ENCODE measurements at regions not wholly inside any gene's neighbourhood (a gene's known extent, or its start where the extent isn't known, plus 50 kb on each side); places are given as distances from the start of the nearest gene placed in this dataset.

DNA sequence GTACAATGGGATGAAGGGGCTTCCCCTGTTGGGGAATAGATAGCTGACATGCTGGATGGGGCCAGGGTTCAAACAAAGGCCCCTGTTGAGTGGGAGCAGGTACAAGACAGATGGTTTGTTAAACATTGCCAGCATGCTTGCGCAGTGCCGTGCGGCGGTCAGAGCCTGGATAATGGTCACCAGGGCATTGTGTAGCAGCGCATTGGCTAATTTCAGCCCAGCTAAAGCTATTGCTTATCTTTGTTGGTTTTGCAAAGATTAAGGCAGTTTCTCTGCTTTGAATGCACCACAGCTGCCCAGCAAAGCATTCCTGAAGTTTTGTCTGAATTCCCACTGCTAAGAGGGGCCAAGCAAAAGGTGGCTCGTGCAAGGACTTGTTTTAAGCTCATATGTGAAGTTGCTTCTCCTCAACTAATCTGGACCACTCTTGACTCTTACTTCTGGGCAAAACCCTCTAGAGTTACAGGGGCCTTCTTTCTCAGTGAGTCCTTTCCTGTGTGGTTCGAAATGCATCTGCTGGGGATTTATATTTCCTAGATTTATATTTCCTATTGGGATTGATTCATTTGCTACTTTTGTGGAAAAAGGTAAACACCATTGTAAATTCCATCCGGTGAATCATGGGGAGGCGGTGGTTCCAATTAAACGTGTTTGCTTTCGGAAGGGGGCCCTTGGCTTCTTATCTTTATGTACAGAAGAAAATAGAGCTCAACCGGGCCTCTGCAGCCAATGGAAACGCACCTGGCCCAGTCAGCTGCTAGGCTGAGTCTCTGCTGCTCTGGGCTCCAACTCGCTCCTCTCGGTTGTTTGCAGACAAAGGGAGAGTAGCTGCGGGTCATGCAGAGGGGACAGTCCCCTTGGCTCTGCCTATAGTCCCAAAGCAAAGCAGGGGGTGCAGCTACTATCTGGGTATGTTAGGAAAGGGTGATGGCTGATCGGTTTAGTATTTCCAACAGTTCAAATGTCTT lies 72.1 kb downstream of the FOXA2 start (continued):
- TF ChIP-seq ZMYM3 (CRISPR knock-in tag; IDR thresholded peaks at IDR 0.05) (peak; percentile 73), ZNF775 (CRISPR knock-in tag; IDR thresholded peaks at IDR 0.05; ENCODE audit: borderline replicate concordance) (peak; percentile 84), HNF4A (CRISPR knock-in tag; IDR thresholded peaks at IDR 0.05) (peak; percentile 94), ZNF598 (CRISPR knock-in tag; IDR thresholded peaks at IDR 0.05; ENCODE audit: borderline replicate concordance) (no peak), ZNF530 (CRISPR knock-in tag; IDR thresholded peaks at IDR 0.05; ENCODE audit: low read depth) (no peak), ZNF773 (CRISPR knock-in tag; IDR thresholded peaks at IDR 0.05; ENCODE audit: borderline replicate concordance) (peak; percentile 50; the same call in 1 of the 2 replicates), ZSCAN12 (CRISPR knock-in tag; IDR thresholded peaks at IDR 0.05) (peak; percentile 81; the same call in 1 of the 2 replicates), ZNF235 (CRISPR knock-in tag; IDR thresholded peaks at IDR 0.05; ENCODE audit: borderline replicate concordance) (0 out of 2 replicates have a peak, but pooled peaks have one; percentile 54), CHD4 (IDR thresholded peaks at IDR 0.05; ENCODE audit: borderline replicate concordance, low read length) (peak; percentile 99), ZNF660 (CRISPR knock-in tag; IDR thresholded peaks at IDR 0.05; ENCODE audit: borderline replicate concordance, low read depth) (no peak), SALL2 (CRISPR knock-in tag; IDR thresholded peaks at IDR 0.05) (peak; percentile 62), NBN (conservative IDR thresholded peaks at IDR 0.05) (no peak), ZNF850 (CRISPR knock-in tag; conservative IDR thresholded peaks at IDR 0.05) (no peak)
- TF ChIP-seq, protein P1, sequence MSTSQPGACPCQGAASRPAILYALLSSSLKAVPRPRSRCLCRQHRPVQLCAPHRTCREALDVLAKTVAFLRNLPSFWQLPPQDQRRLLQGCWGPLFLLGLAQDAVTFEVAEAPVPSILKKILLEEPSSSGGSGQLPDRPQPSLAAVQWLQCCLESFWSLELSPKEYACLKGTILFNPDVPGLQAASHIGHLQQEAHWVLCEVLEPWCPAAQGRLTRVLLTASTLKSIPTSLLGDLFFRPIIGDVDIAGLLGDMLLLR (CRISPR knock-in tag; IDR thresholded peaks at IDR 0.05) = no peak
- TF ChIP-seq, protein P2, sequence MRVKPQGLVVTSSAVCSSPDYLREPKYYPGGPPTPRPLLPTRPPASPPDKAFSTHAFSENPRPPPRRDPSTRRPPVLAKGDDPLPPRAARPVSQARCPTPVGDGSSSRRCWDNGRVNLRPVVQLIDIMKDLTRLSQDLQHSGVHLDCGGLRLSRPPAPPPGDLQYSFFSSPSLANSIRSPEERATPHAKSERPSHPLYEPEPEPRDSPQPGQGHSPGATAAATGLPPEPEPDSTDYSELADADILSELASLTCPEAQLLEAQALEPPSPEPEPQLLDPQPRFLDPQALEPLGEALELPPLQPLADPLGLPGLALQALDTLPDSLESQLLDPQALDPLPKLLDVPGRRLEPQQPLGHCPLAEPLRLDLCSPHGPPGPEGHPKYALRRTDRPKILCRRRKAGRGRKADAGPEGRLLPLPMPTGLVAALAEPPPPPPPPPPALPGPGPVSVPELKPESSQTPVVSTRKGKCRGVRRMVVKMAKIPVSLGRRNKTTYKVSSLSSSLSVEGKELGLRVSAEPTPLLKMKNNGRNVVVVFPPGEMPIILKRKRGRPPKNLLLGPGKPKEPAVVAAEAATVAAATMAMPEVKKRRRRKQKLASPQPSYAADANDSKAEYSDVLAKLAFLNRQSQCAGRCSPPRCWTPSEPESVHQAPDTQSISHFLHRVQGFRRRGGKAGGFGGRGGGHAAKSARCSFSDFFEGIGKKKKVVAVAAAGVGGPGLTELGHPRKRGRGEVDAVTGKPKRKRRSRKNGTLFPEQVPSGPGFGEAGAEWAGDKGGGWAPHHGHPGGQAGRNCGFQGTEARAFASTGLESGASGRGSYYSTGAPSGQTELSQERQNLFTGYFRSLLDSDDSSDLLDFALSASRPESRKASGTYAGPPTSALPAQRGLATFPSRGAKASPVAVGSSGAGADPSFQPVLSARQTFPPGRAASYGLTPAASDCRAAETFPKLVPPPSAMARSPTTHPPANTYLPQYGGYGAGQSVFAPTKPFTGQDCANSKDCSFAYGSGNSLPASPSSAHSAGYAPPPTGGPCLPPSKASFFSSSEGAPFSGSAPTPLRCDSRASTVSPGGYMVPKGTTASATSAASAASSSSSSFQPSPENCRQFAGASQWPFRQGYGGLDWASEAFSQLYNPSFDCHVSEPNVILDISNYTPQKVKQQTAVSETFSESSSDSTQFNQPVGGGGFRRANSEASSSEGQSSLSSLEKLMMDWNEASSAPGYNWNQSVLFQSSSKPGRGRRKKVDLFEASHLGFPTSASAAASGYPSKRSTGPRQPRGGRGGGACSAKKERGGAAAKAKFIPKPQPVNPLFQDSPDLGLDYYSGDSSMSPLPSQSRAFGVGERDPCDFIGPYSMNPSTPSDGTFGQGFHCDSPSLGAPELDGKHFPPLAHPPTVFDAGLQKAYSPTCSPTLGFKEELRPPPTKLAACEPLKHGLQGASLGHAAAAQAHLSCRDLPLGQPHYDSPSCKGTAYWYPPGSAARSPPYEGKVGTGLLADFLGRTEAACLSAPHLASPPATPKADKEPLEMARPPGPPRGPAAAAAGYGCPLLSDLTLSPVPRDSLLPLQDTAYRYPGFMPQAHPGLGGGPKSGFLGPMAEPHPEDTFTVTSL (CRISPR knock-in tag; IDR thresholded peaks at IDR 0.05; ENCODE audit: borderline replicate concordance) = peak; percentile 99
- TF ChIP-seq, protein P3, sequence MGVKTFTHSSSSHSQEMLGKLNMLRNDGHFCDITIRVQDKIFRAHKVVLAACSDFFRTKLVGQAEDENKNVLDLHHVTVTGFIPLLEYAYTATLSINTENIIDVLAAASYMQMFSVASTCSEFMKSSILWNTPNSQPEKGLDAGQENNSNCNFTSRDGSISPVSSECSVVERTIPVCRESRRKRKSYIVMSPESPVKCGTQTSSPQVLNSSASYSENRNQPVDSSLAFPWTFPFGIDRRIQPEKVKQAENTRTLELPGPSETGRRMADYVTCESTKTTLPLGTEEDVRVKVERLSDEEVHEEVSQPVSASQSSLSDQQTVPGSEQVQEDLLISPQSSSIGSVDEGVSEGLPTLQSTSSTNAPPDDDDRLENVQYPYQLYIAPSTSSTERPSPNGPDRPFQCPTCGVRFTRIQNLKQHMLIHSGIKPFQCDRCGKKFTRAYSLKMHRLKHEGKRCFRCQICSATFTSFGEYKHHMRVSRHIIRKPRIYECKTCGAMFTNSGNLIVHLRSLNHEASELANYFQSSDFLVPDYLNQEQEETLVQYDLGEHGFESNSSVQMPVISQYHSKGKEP (CRISPR knock-in tag; IDR thresholded peaks at IDR 0.05) = no peak; the same call in 1 of the 2 replicates
- TF ChIP-seq, protein P4, sequence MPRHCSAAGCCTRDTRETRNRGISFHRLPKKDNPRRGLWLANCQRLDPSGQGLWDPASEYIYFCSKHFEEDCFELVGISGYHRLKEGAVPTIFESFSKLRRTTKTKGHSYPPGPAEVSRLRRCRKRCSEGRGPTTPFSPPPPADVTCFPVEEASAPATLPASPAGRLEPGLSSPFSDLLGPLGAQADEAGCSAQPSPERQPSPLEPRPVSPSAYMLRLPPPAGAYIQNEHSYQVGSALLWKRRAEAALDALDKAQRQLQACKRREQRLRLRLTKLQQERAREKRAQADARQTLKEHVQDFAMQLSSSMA (CRISPR knock-in tag; IDR thresholded peaks at IDR 0.05) = peak; percentile 89
- TF ChIP-seq, protein P5, sequence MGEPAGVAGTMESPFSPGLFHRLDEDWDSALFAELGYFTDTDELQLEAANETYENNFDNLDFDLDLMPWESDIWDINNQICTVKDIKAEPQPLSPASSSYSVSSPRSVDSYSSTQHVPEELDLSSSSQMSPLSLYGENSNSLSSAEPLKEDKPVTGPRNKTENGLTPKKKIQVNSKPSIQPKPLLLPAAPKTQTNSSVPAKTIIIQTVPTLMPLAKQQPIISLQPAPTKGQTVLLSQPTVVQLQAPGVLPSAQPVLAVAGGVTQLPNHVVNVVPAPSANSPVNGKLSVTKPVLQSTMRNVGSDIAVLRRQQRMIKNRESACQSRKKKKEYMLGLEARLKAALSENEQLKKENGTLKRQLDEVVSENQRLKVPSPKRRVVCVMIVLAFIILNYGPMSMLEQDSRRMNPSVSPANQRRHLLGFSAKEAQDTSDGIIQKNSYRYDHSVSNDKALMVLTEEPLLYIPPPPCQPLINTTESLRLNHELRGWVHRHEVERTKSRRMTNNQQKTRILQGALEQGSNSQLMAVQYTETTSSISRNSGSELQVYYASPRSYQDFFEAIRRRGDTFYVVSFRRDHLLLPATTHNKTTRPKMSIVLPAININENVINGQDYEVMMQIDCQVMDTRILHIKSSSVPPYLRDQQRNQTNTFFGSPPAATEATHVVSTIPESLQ (CRISPR knock-in tag; conservative IDR thresholded peaks at IDR 0.05) = peak; percentile 81; the same call in 1 of the 2 replicates

Measured in HepG2 (cell line).